Posterior cingulate gyrus (tissue), 11 donors: ENCODE measurements at regions not wholly inside any gene's neighbourhood (a gene's known extent, or its start where the extent isn't known, plus 50 kb on each side); places are given as distances from the start of the nearest gene placed in this dataset.

Source experiments
- DNase-seq, 10 donors: peaks; one replicate each; pipeline versions ENCODE4 v3.0.0 to v3.0.0-alpha.2; 2020 to 2021; ENCODE audit warnings: mixed read lengths in 3 of 10
- intact Hi-C: fragments of 100-400 bp; cut with DNase I; formaldehyde crosslinking; loops from one replicate; pipeline ENCODE4 v1.15.1; 2023

DNA sequence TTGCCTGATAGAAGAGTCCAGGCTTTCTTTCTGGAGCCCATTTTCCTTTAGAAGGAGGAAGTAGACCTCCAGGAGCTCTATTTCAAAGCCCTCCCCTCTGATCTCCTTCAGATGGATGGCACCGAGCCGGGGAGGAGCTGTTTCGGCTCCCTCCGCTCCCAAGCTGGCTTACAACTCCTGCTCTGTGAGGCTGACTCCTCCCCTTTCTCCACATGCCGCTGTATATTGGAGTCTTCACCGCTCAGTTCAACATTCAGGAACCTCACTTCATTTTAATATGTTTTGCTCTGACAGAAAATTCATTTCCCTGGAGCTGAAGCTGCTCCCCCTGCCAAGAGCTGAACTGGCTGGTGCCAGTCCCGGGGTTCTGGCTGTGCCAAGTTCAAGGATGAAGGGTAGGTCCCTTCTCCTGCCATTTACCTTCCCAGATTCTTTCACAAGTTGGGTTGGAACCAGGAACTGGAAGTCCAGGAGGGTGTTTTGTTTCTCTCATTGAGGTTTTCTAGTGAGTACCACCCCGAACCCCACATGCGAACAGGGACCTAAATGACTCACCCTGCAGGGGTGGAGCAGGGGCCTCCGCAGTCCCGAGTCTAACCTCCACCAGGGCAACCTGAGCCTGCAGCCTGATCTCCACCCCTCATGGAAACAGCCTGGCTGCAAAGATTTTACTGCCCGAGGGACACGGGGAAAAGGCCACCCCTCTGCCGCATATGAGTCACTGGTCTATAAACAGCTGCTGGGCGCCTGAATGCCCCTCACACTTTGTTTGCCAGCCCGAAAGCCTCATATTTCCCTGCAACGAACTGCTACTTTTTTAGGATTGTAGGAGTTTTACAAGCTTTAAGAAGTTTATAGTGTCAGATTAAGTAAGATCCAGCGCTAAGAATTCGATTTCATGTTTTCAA is 68.6 kb upstream of the FOXA2 start:
- intact Hi-C loops = no loop called here
- no peak for DNase-seq

- DNase-seq = peak in 1 of 10 donors; percentile 32
- intact Hi-C loops = no loop called here
Observed at GRCh38 chr20:22653658-22654642, 69.6 kb upstream of the FOXA2 start.

DNA sequence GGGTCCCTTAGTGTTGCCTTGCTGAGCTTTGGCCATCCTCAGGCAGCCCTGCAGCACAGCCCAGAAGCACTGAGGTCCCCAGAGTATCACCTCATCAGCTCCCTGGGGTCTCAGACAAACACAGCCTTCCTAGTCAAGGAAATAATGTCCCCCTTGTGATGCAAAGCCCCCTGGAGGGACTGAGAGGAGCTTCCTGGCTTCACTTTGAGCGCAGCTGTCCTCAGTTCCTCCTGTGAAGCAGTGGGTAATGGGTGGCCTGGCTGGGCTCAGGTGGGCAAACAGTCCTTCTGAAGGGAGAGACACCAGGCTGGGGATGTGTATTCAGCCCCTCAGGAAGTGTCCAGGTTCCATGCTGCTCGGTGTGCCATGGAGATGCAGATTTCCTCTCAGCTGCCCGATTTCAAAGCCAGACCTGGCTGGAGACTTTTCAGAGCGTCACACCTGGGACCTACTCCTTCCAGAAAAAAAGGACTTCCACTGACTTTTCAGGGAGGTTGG is 79.2 kb upstream of the FOXA2 start:
- intact Hi-C loops = no loop called here
- DNase-seq = peak in 1 of 10 donors; percentile 55

GRCh38 chr20:22667198-22667597 is 82.8 kb upstream of the FOXA2 start:
- intact Hi-C loops = no loop called here
- no peak for DNase-seq

DNA sequence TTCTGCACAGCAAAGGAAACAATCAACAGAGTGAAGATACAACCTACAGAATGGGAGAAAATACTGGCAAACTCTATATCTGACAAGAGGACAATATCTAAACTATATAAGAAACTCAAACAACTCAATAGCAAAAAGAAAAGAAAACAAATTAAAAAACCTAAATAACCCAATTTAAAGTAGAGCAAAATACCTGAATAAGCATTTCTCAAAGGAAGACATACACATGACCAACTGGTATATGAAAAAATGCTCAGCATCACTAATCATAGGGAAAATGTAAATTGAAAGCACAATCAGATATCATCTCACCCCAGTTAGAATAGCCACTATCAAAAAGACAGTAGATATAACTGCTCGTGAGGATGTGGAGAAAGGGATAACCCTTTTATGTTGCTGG is 87.8 kb upstream of the FOXA2 start:
- no peak for DNase-seq
- intact Hi-C loops = no loop called here

GRCh38 chr20:22673467-22673866 is 89.1 kb upstream of the FOXA2 start:
- DNase-seq = no peak
- intact Hi-C loops = no loop called here

GRCh38 chr20:22675341-22675740 is 91.0 kb upstream of the FOXA2 start:
- intact Hi-C loops = no loop called here

GRCh38 chr20:22678678-22679077 is 94.3 kb upstream of the FOXA2 start:
- intact Hi-C loops = no loop called here
- DNase-seq = no peak

More at GRCh38 chr20:22675341-22675740, 91.0 kb upstream of the FOXA2 start:
- no peak for DNase-seq

GRCh38 chr20:22679197-22679596 is 94.8 kb upstream of the FOXA2 start:
- DNase-seq = no peak
- intact Hi-C loops = no loop called here

GRCh38 chr20:22680031-22680740 is 95.8 kb upstream of the FOXA2 start:
- intact Hi-C loops = no loop called here
- DNase-seq = no peak

- intact Hi-C loops = no loop called here
- no peak for DNase-seq
Observed at GRCh38 chr20:22681591-22682248, 97.3 kb upstream of the FOXA2 start.

GRCh38 chr20:22682381-22682780 is 98.0 kb upstream of the FOXA2 start:
- intact Hi-C loops = no loop called here
- no peak for DNase-seq

DNA sequence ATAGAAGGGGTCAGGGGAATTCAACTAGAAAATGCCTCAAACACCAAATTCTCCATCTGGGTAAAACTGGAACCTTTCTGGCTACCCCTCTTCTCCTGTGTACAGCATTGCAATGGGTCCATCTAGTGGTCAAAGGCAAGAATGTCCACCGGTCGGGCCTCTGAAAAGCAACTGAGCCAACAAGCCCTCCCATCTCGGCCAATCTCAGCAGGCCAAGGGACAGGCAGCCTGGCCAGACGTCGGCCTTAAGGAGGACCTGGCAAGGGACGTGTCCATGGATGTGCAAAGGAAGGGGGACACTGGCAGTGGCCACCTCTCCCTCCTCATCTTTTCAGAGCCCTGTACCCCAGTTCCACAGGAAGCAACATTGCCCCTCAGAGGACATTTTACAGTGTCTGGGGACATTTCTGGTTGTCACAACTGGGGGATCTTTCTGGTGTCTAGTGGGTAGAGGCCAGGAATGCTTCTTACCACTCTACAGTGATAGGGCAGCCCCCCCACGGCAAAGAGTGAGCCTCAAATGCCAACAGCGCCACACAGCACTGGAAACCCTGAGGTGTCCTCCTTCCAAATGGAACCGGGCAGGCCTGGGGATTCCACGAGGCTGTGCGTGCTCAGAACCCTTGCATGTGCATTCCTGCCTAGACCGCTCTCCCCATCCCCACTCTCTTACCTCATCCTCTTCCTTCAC is 99.8 kb upstream of the FOXA2 start:
- intact Hi-C loops = loop anchor here (1.0 kb wide), 1 partner anchor 345 kb away; no protein-coding TSS in a partner anchor
- DNase-seq = peak; percentile 45 to 93 (median 67)

- DNase-seq = no peak
- intact Hi-C loops = loop anchor here (1.0 kb wide), 1 partner anchor 346 kb away; no protein-coding TSS in a partner anchor
Observed at GRCh38 chr20:22684763-22685443, 100.5 kb upstream of the FOXA2 start.

GRCh38 chr20:22686097-22686496 is 101.7 kb upstream of the FOXA2 start:
- intact Hi-C loops = no loop called here
- DNase-seq = peak in 9 of 10 donors; percentile 29 to 90 (median 46)

- intact Hi-C loops = no loop called here
- DNase-seq = no peak
Observed at GRCh38 chr20:22687676-22688349, 103.4 kb upstream of the FOXA2 start.

DNA sequence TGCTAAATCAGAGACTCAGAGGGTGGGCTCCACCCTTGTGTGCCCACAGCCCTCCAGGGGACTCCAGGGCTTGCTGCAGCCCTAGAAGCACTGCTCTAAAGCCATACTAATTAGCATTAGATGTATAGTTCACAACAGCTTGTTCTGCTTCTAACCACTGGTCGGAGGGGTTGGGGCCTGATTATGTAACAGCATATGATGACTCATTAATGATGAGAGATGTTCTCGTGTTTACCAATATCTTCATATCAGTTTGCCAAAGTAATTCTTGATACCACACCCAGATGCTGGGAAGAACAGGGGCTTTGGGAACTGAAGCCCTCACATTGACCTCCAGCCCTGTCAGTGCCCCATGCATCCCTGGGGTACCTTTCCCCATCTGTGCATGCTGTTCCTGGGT is 104.1 kb upstream of the FOXA2 start:
- DNase-seq = no peak
- intact Hi-C loops = no loop called here

GRCh38 chr20:22689266-22689665 is 104.9 kb upstream of the FOXA2 start:
- no peak for DNase-seq
- intact Hi-C loops = no loop called here
